ENCODE measurements at regions not wholly inside any gene's neighbourhood (a gene's known extent, or its start where the extent isn't known, plus 50 kb on each side); places are given as distances from the start of the nearest gene placed in this dataset.

DNA sequence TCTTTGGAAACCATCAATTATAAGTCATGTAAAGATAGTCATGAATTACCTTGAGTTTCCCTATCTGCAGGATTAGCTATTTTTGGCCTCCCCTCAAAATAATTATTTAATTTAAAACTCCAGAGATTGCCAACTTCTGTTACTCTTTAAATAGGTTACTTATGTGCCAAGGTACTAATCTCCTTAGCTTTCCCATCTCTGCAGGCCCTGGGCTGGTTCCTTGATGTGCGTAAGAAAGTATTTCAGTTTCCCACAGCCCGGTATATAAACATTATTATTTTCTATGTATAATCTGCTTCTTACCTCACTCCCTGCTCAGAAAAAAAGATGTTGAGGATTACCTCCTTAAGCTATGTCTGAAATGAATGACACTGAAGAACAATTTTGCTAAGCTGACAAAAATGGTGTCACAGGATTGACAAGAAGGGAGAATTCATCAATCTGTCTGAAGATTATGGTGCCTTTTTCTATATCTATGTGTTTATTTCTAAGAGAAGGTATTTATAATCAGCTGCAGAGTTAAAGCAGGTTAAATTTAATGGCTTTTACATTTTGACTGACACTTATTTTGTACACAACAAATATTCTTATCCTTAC, 1697.2 kb upstream of the PCDH20 start:
- Mint-ChIP-seq H3K4me3 (no peak overlapping the region), H3K9me3 (no peaks in the 10 kb centered on the region), H3K4me1 (no peaks in the 10 kb centered on the region), H3K36me3 (no peaks in the 10 kb centered on the region), H3K27ac (no peak overlapping the region), H3K27me3 (ENCODE audit: low read depth) (no peaks in the 10 kb centered on the region)
- DNase-seq (ENCODE audit: low spot score) = no peak
- CTCF ChIA-PET = interaction anchor here (1.1 kb wide), 1 partner anchor 11 kb away, joined by 3 read pairs; no protein-coding TSS in a partner anchor
- ATAC-seq = no peak
- POLR2A ChIA-PET = no interaction called here
- TF ChIP-seq CBFB (CRISPR knock-in tag; IDR thresholded peaks at IDR 0.05; ENCODE audit: low read depth) = no peak
- no peak for TF ChIP-seq PRRX2 (CRISPR knock-in tag; IDR thresholded peaks at IDR 0.05)
- no peak for TF ChIP-seq USF2 (CRISPR knock-in tag; IDR thresholded peaks at IDR 0.05)
- TF ChIP-seq, protein P1, sequence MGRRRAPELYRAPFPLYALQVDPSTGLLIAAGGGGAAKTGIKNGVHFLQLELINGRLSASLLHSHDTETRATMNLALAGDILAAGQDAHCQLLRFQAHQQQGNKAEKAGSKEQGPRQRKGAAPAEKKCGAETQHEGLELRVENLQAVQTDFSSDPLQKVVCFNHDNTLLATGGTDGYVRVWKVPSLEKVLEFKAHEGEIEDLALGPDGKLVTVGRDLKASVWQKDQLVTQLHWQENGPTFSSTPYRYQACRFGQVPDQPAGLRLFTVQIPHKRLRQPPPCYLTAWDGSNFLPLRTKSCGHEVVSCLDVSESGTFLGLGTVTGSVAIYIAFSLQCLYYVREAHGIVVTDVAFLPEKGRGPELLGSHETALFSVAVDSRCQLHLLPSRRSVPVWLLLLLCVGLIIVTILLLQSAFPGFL (CRISPR knock-in tag; IDR thresholded peaks at IDR 0.05; ENCODE audit: borderline replicate concordance) = no peak
- TF ChIP-seq ZBTB21 (CRISPR knock-in tag; IDR thresholded peaks at IDR 0.05; ENCODE audit: borderline replicate concordance) = no peak
- TF ChIP-seq USF1 (CRISPR knock-in tag; IDR thresholded peaks at IDR 0.05) = no peak
- no peak for TF ChIP-seq GTF2I (CRISPR knock-in tag; conservative IDR thresholded peaks at IDR 0.05)
- no peak for TF ChIP-seq E2F5 (CRISPR knock-in tag; IDR thresholded peaks at IDR 0.05)
- TF ChIP-seq ZNF138 (CRISPR knock-in tag; conservative IDR thresholded peaks at IDR 0.05) = no peak
- TF ChIP-seq, protein P2, sequence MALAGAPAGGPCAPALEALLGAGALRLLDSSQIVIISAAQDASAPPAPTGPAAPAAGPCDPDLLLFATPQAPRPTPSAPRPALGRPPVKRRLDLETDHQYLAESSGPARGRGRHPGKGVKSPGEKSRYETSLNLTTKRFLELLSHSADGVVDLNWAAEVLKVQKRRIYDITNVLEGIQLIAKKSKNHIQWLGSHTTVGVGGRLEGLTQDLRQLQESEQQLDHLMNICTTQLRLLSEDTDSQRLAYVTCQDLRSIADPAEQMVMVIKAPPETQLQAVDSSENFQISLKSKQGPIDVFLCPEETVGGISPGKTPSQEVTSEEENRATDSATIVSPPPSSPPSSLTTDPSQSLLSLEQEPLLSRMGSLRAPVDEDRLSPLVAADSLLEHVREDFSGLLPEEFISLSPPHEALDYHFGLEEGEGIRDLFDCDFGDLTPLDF (CRISPR knock-in tag; IDR thresholded peaks at IDR 0.05) = no peak
- no peak for TF ChIP-seq ETV6 (CRISPR knock-in tag; IDR thresholded peaks at IDR 0.05)
- no peak for TF ChIP-seq ZSCAN18 (CRISPR knock-in tag; IDR thresholded peaks at IDR 0.05)
- TF ChIP-seq, protein P3, sequence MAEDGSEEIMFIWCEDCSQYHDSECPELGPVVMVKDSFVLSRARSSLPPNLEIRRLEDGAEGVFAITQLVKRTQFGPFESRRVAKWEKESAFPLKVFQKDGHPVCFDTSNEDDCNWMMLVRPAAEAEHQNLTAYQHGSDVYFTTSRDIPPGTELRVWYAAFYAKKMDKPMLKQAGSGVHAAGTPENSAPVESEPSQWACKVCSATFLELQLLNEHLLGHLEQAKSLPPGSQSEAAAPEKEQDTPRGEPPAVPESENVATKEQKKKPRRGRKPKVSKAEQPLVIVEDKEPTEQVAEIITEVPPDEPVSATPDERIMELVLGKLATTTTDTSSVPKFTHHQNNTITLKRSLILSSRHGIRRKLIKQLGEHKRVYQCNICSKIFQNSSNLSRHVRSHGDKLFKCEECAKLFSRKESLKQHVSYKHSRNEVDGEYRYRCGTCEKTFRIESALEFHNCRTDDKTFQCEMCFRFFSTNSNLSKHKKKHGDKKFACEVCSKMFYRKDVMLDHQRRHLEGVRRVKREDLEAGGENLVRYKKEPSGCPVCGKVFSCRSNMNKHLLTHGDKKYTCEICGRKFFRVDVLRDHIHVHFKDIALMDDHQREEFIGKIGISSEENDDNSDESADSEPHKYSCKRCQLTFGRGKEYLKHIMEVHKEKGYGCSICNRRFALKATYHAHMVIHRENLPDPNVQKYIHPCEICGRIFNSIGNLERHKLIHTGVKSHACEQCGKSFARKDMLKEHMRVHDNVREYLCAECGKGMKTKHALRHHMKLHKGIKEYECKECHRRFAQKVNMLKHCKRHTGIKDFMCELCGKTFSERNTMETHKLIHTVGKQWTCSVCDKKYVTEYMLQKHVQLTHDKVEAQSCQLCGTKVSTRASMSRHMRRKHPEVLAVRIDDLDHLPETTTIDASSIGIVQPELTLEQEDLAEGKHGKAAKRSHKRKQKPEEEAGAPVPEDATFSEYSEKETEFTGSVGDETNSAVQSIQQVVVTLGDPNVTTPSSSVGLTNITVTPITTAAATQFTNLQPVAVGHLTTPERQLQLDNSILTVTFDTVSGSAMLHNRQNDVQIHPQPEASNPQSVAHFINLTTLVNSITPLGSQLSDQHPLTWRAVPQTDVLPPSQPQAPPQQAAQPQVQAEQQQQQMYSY (CRISPR knock-in tag; IDR thresholded peaks at IDR 0.05) = no peak

DNA sequence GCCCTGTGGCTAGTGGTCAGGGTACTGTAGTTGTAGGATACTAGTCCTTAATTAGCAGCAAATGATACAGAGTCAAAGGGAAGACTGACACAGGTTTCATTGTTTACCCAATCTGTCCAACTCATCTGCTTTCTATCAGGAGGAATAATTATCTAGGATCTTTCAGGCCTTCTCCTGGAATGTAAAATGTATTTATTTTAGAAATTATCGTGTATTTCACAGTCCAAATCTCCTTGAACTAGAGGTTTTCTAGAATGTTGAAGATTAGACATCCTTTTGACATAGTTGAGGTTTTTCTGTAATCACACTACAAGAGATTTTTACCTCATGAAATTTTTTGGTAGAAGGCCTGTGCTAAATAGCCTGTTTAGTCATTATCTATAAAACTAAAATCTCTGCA, 1694.8 kb upstream of the PCDH20 start:
- Mint-ChIP-seq H3K27ac (no peak overlapping the region), H3K36me3 (no peaks in the 10 kb centered on the region), H3K9me3 (no peaks in the 10 kb centered on the region), H3K4me3 (no peak overlapping the region), H3K27me3 (ENCODE audit: low read depth) (no peaks in the 10 kb centered on the region), H3K4me1 (no peaks in the 10 kb centered on the region)
- CTCF ChIA-PET = no interaction called here
- no peak for ATAC-seq
- POLR2A ChIA-PET = no interaction called here
- no peak for DNase-seq (ENCODE audit: low spot score)
- TF ChIP-seq NR1H2 (CRISPR knock-in tag; IDR thresholded peaks at IDR 0.05) (no peak), SP1 (CRISPR knock-in tag; conservative IDR thresholded peaks at IDR 0.05) (no peak), ZNF423 (CRISPR knock-in tag; IDR thresholded peaks at IDR 0.05) (no peak), ZNF281 (CRISPR knock-in tag; IDR thresholded peaks at IDR 0.05) (no peak)
- TF ChIP-seq, protein P4, sequence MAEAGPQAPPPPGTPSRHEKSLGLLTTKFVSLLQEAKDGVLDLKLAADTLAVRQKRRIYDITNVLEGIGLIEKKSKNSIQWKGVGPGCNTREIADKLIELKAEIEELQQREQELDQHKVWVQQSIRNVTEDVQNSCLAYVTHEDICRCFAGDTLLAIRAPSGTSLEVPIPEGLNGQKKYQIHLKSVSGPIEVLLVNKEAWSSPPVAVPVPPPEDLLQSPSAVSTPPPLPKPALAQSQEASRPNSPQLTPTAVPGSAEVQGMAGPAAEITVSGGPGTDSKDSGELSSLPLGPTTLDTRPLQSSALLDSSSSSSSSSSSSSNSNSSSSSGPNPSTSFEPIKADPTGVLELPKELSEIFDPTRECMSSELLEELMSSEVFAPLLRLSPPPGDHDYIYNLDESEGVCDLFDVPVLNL (CRISPR knock-in tag; IDR thresholded peaks at IDR 0.05; ENCODE audit: borderline replicate concordance, low read depth) = no peak
- TF ChIP-seq, protein P5, sequence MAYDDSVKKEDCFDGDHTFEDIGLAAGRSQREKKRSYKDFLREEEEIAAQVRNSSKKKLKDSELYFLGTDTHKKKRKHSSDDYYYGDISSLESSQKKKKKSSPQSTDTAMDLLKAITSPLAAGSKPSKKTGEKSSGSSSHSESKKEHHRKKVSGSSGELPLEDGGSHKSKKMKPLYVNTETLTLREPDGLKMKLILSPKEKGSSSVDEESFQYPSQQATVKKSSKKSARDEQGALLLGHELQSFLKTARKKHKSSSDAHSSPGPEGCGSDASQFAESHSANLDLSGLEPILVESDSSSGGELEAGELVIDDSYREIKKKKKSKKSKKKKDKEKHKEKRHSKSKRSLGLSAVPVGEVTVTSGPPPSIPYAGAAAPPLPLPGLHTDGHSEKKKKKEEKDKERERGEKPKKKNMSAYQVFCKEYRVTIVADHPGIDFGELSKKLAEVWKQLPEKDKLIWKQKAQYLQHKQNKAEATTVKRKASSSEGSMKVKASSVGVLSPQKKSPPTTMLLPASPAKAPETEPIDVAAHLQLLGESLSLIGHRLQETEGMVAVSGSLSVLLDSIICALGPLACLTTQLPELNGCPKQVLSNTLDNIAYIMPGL (CRISPR knock-in tag; IDR thresholded peaks at IDR 0.05) = no peak
